ENCODE measurements at regions not wholly inside any gene's neighbourhood (a gene's known extent, or its start where the extent isn't known, plus 50 kb on each side); places are given as distances from the start of the nearest gene placed in this dataset.

GRCh38 chr2:240319855-240320203 is 115.6 kb upstream of the GPC1 start:
- DNase-seq (ENCODE audit: low read depth, low spot score), result peak; percentile 53

- peak; percentile 64 for DNase-seq (ENCODE audit: low read depth, low spot score)
Measured at GRCh38 chr2:240320204-240320993, 115.1 kb upstream of the GPC1 start.

- no peak for DNase-seq (ENCODE audit: low read depth, low spot score)
Measured at GRCh38 chr2:240322231-240322955, 113.1 kb upstream of the GPC1 start.

- DNase-seq (ENCODE audit: low read depth, low spot score), result no peak
Measured at GRCh38 chr2:240322991-240323390, 112.5 kb upstream of the GPC1 start.

- no peak for DNase-seq (ENCODE audit: low read depth, low spot score)
Measured at GRCh38 chr2:240323601-240324291, 111.7 kb upstream of the GPC1 start.

GRCh38 chr2:240324312-240325015 is 111.0 kb upstream of the GPC1 start:
- DNase-seq (ENCODE audit: low read depth, low spot score), result no peak

- no peak for DNase-seq (ENCODE audit: low read depth, low spot score)
Measured at GRCh38 chr2:240325016-240326007, 110.2 kb upstream of the GPC1 start.

GRCh38 chr2:240326246-240326645 is 109.2 kb upstream of the GPC1 start:
- peak; percentile 30 for DNase-seq (ENCODE audit: low read depth, low spot score)

- no peak for DNase-seq (ENCODE audit: low read depth, low spot score)
Measured at GRCh38 chr2:240326886-240327285, 108.6 kb upstream of the GPC1 start.

GRCh38 chr2:240327566-240327965 is 107.9 kb upstream of the GPC1 start:
- no peak for DNase-seq (ENCODE audit: low read depth, low spot score)

GRCh38 chr2:240328526-240328925 is 106.9 kb upstream of the GPC1 start:
- DNase-seq (ENCODE audit: low read depth, low spot score), result no peak

- DNase-seq (ENCODE audit: low read depth, low spot score), result no peak
Measured at GRCh38 chr2:240329116-240329665, 106.3 kb upstream of the GPC1 start.

GRCh38 chr2:240329778-240330177 is 105.7 kb upstream of the GPC1 start:
- no peak for DNase-seq (ENCODE audit: low read depth, low spot score)

GRCh38 chr2:240333985-240334384 is 101.5 kb upstream of the GPC1 start:
- DNase-seq (ENCODE audit: low read depth, low spot score), result no peak

- DNase-seq (ENCODE audit: low read depth, low spot score), result no peak
Measured at GRCh38 chr2:240335061-240335460, 100.4 kb upstream of the GPC1 start.

- no peak for DNase-seq (ENCODE audit: low read depth, low spot score)
Measured at GRCh38 chr2:240336820-240337427, 98.5 kb upstream of the GPC1 start.

GRCh38 chr2:240338274-240338673 is 97.2 kb upstream of the GPC1 start:
- DNase-seq (ENCODE audit: low read depth, low spot score), result no peak

- no peak for DNase-seq (ENCODE audit: low read depth, low spot score)
Measured at GRCh38 chr2:240339411-240340360, 95.8 kb upstream of the GPC1 start.

GRCh38 chr2:240340361-240340761 is 95.1 kb upstream of the GPC1 start:
- no peak for DNase-seq (ENCODE audit: low read depth, low spot score)

Measured in ELF-1 (cell line).